GM23338 (cell line): ENCODE measurements at regions not wholly inside any gene's neighbourhood (a gene's known extent, or its start where the extent isn't known, plus 50 kb on each side); places are given as distances from the start of the nearest gene placed in this dataset.

Experiments
- ATAC-seq: fragments of 200-7000 bp; cut with Tn5 transposase; 3 replicates; pipeline ENCODE4 v1.9.1; 2020
- DNase-seq: peaks from one replicate; pipeline ENCODE4 v3.0.0-alpha.2; 2015; ENCODE audit warnings: low spot score
- H2AFZ ChIP-seq: fragments of 200-600 bp; sonication (generic); 2 replicates; pipeline ENCODE4 v1.8.0; 2016; ENCODE audit warnings: antibody characterized with exemption, mild to moderate bottlenecking, moderate library complexity
- H3F3A ChIP-seq: fragments of 200-600 bp; sonication (generic); replicated peaks from 2 replicates; pipeline ENCODE4 v1.8.0; 2017; ENCODE audit warnings: antibody characterized with exemption, mixed run types, low read depth
- H3K27ac ChIP-seq: fragments of 200-600 bp; sonication (generic); 2 replicates; pipeline ENCODE4 v1.6.1; 2016; ENCODE audit warnings: low read depth
- H3K27me3 ChIP-seq: fragments of 200-600 bp; sonication (generic); 2 replicates; pipeline ENCODE4 v1.8.0; 2016; ENCODE audit warnings: mild to moderate bottlenecking, mixed run types, moderate library complexity; ENCODE audit not compliant: insufficient read depth
- H3K36me3 ChIP-seq: fragments of 200-600 bp; sonication (generic); 2 replicates; pipeline ENCODE4 v1.8.0; 2016; ENCODE audit warnings: mild to moderate bottlenecking; ENCODE audit not compliant: insufficient read depth
- H3K4me1 ChIP-seq: fragments of 200-600 bp; sonication (generic); 2 replicates; pipeline ENCODE4 v1.8.0; 2016; ENCODE audit warnings: mild to moderate bottlenecking, moderate library complexity; ENCODE audit not compliant: insufficient read depth
- H3K4me2 ChIP-seq: fragments of 200-600 bp; sonication (generic); 2 replicates; pipeline ENCODE4 v1.7.1; 2017; ENCODE audit warnings: mixed run types
- H3K4me3 ChIP-seq: fragments of 200-600 bp; sonication (generic); 2 replicates; pipeline ENCODE4 v1.6.1; 2016; ENCODE audit warnings: mixed run types
- H3K79me2 ChIP-seq: fragments of 200-600 bp; sonication (generic); replicated peaks from 2 replicates; pipeline ENCODE4 v1.8.0; 2017; ENCODE audit warnings: mild to moderate bottlenecking; ENCODE audit not compliant: insufficient read depth
- H3K9me2 ChIP-seq: fragments of 200-600 bp; sonication (generic); 2 replicates; pipeline ENCODE4 v1.8.0; 2017; ENCODE audit not compliant: insufficient read depth
- H4K20me1 ChIP-seq: fragments of 200-600 bp; sonication (generic); replicated peaks from 2 replicates; pipeline ENCODE4 v1.8.0; 2017; ENCODE audit warnings: mild to moderate bottlenecking; ENCODE audit not compliant: insufficient read depth
- H3K27ac Mint-ChIP-seq: 2 replicates; pipeline ENCODE4 v1.8.0; 2020; ENCODE audit warnings: inconsistent platforms, mild to moderate bottlenecking, moderate library complexity, mixed read lengths
- H3K27me3 Mint-ChIP-seq: 3 replicates; pipeline ENCODE4 v1.8.0; 2022; ENCODE audit warnings: low read depth, mild to moderate bottlenecking, moderate library complexity, mixed read lengths, inconsistent platforms; ENCODE audit not compliant: insufficient read depth, poor library complexity
- H3K36me3 Mint-ChIP-seq: 3 replicates; pipeline ENCODE4 v1.8.0; 2021; ENCODE audit warnings: low read depth, mild to moderate bottlenecking, inconsistent platforms, moderate library complexity, mixed read lengths
- H3K4me1 Mint-ChIP-seq: 3 replicates; pipeline ENCODE4 v1.8.0; 2020; ENCODE audit warnings: mild to moderate bottlenecking, inconsistent platforms, mixed read lengths
- H3K4me3 Mint-ChIP-seq: 3 replicates; pipeline ENCODE4 v1.8.0; 2021; ENCODE audit warnings: moderate library complexity, mild to moderate bottlenecking, inconsistent platforms, mixed read lengths
- H3K9me3 Mint-ChIP-seq: 3 replicates; pipeline ENCODE4 v1.8.0; 2020; ENCODE audit warnings: moderate library complexity, mild to moderate bottlenecking, inconsistent platforms, mixed read lengths
- CREB1 ChIP-seq: fragments of 250-450 bp; sonication (Bioruptor Pico); IDR thresholded peaks from 2 replicates; pipeline ENCODE4 v1.5.0; 2020; ENCODE audit warnings: low read depth, mild to moderate bottlenecking, moderate library complexity
- ETS1 ChIP-seq: IDR thresholded peaks from 2 replicates; pipeline ENCODE4 v1.6.1; 2016; ENCODE audit warnings: antibody characterized with exemption
- EZH2 ChIP-seq: fragments of 200-600 bp; sonication (generic); IDR thresholded peaks from one replicate; pipeline ENCODE4 v1.8.0; 2017; ENCODE audit warnings: antibody characterized with exemption, mild to moderate bottlenecking, low read depth; ENCODE audit not compliant: unreplicated experiment
- JUNB ChIP-seq: IDR thresholded peaks from one replicate; pipeline ENCODE4 v1.6.1; 2016; ENCODE audit warnings: antibody characterized with exemption; ENCODE audit not compliant: unreplicated experiment
- REST ChIP-seq: IDR thresholded peaks from one replicate; pipeline ENCODE4 v1.6.1; 2018; ENCODE audit warnings: antibody characterized with exemption; ENCODE audit not compliant: unreplicated experiment
- STAT1 ChIP-seq: IDR thresholded peaks from one replicate; pipeline ENCODE4 v1.6.1; 2016; ENCODE audit warnings: antibody characterized with exemption; ENCODE audit not compliant: unreplicated experiment
- ZNF114 ChIP-seq: fragments of 250-450 bp; sonication (Bioruptor Pico); IDR thresholded peaks from 2 replicates; pipeline ENCODE4 v1.5.0; 2020; ENCODE audit warnings: mild to moderate bottlenecking, moderate library complexity
- ZNF331 ChIP-seq: fragments of 250-450 bp; sonication (Bioruptor Pico); IDR thresholded peaks from 2 replicates; pipeline ENCODE4 v1.5.0; 2020; ENCODE audit warnings: low read depth, mild to moderate bottlenecking, moderate library complexity
- TF ChIP-seq, protein P1 (sequence below), 2 experiments: fragments of 200-600 bp in 1 of 2; sonication (generic) in 1 of 2; conservative IDR thresholded peaks; 2 replicates each; pipeline versions ENCODE4 v1.5.1 to v1.6.1; 2016 to 2017; ENCODE audit warnings: antibody characterized with exemption in 2 of 2, low read depth in 2 of 2, mild to moderate bottlenecking in 2 of 2, moderate library complexity in 1 of 2
- TF ChIP-seq, protein P2 (sequence below): fragments of 250-450 bp; sonication (Bioruptor Pico); IDR thresholded peaks from 2 replicates; pipeline ENCODE4 v1.5.0; 2020; ENCODE audit warnings: mild to moderate bottlenecking, moderate library complexity

- DNase-seq = peak; percentile 32
- no peak overlapping the region for H2AFZ ChIP-seq
- H3K9me2 ChIP-seq = no peaks in the 10 kb centered on the region
- Mint-ChIP-seq H3K9me3 (peaks cover 4% of the 10 kb centered on the region; the same call in 1 of the 3 replicates), H3K4me1 (peaks cover 14% of the 10 kb centered on the region), H3K4me3 (no peak overlapping the region), H3K27me3 (no peaks in the 10 kb centered on the region), H3K36me3 (no peaks in the 10 kb centered on the region), H3K27ac (no peak overlapping the region)
- no peaks in the 10 kb centered on the region for H4K20me1 ChIP-seq
- no peaks in the 10 kb centered on the region for H3K36me3 ChIP-seq
- H3K79me2 ChIP-seq = no peaks in the 10 kb centered on the region
- H3K4me3 ChIP-seq = no peak overlapping the region
- H3K4me2 ChIP-seq = no peak overlapping the region
- H3K4me1 ChIP-seq = peaks cover 7% of the 10 kb centered on the region
- H3K27me3 ChIP-seq = no peaks in the 10 kb centered on the region
- H3F3A ChIP-seq = no peaks in the 10 kb centered on the region
- peak; percentile 82 for ATAC-seq
- no peak overlapping the region for H3K27ac ChIP-seq
- TF ChIP-seq STAT1 (no peak), JUNB (no peak)
- TF ChIP-seq, protein P1, sequence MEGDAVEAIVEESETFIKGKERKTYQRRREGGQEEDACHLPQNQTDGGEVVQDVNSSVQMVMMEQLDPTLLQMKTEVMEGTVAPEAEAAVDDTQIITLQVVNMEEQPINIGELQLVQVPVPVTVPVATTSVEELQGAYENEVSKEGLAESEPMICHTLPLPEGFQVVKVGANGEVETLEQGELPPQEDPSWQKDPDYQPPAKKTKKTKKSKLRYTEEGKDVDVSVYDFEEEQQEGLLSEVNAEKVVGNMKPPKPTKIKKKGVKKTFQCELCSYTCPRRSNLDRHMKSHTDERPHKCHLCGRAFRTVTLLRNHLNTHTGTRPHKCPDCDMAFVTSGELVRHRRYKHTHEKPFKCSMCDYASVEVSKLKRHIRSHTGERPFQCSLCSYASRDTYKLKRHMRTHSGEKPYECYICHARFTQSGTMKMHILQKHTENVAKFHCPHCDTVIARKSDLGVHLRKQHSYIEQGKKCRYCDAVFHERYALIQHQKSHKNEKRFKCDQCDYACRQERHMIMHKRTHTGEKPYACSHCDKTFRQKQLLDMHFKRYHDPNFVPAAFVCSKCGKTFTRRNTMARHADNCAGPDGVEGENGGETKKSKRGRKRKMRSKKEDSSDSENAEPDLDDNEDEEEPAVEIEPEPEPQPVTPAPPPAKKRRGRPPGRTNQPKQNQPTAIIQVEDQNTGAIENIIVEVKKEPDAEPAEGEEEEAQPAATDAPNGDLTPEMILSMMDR (conservative IDR thresholded peaks at IDR 0.05; ENCODE audit: low read depth in 2 of 2) = 0 out of 4 replicates have a peak, but pooled peaks of 1 of the 2 experiments have one; percentile 18
These were observed 810.4 kb downstream of the TRIML1 start for GRCh38 chr4:188949596-188949995.

GRCh38 chr4:188955066-188955465, 815.8 kb downstream of the TRIML1 start:
- H3K27me3 Mint-ChIP-seq = no peaks in the 10 kb centered on the region
- Histone ChIP-seq H3K4me2 (no peak overlapping the region), H3K27me3 (no peaks in the 10 kb centered on the region), H3K79me2 (no peaks in the 10 kb centered on the region), H3K4me3 (no peak overlapping the region), H3K27ac (no peak overlapping the region), H2AFZ (peak overlapping the region; percentile 80; the same call in 1 of the 2 replicates), H3K9me2 (0 out of 2 replicates have a peak, but pooled peaks cover 7% of the 10 kb centered on the region), H4K20me1 (no peaks in the 10 kb centered on the region), H3K36me3 (no peaks in the 10 kb centered on the region), H3F3A (no peaks in the 10 kb centered on the region), H3K4me1 (peaks cover 7% of the 10 kb centered on the region)
- DNase-seq = no peak
- no peak overlapping the region for H3K4me3 Mint-ChIP-seq
- no peak overlapping the region for H3K27ac Mint-ChIP-seq
- no peak for ATAC-seq
- no peaks in the 10 kb centered on the region for H3K9me3 Mint-ChIP-seq
- peaks cover 9% of the 10 kb centered on the region for H3K4me1 Mint-ChIP-seq
- H3K36me3 Mint-ChIP-seq = no peaks in the 10 kb centered on the region
- TF ChIP-seq, protein P2, sequence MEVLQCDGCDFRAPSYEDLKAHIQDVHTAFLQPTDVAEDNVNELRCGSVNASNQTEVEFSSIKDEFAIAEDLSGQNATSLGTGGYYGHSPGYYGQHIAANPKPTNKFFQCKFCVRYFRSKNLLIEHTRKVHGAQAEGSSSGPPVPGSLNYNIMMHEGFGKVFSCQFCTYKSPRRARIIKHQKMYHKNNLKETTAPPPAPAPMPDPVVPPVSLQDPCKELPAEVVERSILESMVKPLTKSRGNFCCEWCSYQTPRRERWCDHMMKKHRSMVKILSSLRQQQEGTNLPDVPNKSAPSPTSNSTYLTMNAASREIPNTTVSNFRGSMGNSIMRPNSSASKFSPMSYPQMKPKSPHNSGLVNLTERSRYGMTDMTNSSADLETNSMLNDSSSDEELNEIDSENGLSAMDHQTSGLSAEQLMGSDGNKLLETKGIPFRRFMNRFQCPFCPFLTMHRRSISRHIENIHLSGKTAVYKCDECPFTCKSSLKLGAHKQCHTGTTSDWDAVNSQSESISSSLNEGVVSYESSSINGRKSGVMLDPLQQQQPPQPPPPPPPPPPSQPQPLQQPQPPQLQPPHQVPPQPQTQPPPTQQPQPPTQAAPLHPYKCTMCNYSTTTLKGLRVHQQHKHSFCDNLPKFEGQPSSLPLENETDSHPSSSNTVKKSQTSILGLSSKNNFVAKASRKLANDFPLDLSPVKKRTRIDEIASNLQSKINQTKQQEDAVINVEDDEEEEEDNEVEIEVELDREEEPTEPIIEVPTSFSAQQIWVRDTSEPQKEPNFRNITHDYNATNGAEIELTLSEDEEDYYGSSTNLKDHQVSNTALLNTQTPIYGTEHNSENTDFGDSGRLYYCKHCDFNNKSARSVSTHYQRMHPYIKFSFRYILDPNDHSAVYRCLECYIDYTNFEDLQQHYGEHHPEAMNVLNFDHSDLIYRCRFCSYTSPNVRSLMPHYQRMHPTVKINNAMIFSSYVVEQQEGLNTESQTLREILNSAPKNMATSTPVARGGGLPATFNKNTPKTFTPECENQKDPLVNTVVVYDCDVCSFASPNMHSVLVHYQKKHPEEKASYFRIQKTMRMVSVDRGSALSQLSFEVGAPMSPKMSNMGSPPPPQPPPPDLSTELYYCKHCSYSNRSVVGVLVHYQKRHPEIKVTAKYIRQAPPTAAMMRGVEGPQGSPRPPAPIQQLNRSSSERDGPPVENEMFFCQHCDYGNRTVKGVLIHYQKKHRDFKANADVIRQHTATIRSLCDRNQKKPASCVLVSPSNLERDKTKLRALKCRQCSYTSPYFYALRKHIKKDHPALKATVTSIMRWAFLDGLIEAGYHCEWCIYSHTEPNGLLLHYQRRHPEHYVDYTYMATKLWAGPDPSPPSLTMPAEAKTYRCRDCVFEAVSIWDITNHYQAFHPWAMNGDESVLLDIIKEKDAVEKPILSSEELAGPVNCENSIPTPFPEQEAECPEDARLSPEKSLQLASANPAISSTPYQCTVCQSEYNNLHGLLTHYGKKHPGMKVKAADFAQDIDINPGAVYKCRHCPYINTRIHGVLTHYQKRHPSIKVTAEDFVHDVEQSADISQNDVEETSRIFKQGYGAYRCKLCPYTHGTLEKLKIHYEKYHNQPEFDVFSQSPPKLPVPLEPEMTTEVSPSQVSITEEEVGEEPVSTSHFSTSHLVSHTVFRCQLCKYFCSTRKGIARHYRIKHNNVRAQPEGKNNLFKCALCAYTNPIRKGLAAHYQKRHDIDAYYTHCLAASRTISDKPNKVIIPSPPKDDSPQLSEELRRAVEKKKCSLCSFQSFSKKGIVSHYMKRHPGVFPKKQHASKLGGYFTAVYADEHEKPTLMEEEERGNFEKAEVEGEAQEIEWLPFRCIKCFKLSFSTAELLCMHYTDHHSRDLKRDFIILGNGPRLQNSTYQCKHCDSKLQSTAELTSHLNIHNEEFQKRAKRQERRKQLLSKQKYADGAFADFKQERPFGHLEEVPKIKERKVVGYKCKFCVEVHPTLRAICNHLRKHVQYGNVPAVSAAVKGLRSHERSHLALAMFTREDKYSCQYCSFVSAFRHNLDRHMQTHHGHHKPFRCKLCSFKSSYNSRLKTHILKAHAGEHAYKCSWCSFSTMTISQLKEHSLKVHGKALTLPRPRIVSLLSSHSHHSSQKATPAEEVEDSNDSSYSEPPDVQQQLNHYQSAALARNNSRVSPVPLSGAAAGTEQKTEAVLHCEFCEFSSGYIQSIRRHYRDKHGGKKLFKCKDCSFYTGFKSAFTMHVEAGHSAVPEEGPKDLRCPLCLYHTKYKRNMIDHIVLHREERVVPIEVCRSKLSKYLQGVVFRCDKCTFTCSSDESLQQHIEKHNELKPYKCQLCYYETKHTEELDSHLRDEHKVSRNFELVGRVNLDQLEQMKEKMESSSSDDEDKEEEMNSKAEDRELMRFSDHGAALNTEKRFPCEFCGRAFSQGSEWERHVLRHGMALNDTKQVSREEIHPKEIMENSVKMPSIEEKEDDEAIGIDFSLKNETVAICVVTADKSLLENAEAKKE = no peak
- TF ChIP-seq ZNF114 (CRISPR knock-in tag) (no peak), ETS1 (no peak), CREB1 (CRISPR knock-in tag) (no peak), EZH2 (no peak), REST (no peak), ZNF331 (CRISPR knock-in tag) (no peak), STAT1 (no peak)
